ENCODE measurements at regions not wholly inside any gene's neighbourhood (a gene's known extent, or its start where the extent isn't known, plus 50 kb on each side); places are given as distances from the start of the nearest gene placed in this dataset.

DNA sequence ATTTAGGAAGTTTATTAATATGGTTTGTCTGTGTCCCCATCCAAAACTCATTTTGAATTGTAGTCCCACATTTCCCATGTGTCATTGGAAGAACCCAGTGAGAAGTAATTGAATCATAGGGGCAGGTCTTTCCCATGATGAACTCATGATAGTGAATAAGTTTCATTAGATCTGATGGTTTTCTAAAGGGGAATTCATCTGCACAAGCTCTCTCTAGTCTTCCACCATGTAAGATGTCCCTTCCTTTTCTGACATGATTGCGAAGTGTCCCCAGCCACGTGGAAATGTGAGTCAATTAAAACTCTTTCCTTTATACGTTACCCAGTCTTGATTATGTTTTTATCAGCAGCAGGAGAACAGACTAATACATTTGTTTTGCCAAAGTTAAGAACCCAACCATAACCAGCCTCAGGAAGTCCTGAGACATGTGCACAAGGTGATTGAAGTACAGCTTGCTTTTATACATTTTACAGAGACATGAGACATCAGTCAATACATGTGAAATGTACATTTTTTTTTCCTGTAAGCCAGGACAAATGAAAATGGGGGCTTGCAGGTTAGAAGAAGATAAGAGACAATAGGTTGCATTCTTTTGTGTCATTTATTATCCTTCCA lies 1136.7 kb downstream of the TMEM121 start:
- TF ChIP-seq POLR2A (IDR thresholded peaks at IDR 0.05): no peak
- TF ChIP-seq, protein P1, sequence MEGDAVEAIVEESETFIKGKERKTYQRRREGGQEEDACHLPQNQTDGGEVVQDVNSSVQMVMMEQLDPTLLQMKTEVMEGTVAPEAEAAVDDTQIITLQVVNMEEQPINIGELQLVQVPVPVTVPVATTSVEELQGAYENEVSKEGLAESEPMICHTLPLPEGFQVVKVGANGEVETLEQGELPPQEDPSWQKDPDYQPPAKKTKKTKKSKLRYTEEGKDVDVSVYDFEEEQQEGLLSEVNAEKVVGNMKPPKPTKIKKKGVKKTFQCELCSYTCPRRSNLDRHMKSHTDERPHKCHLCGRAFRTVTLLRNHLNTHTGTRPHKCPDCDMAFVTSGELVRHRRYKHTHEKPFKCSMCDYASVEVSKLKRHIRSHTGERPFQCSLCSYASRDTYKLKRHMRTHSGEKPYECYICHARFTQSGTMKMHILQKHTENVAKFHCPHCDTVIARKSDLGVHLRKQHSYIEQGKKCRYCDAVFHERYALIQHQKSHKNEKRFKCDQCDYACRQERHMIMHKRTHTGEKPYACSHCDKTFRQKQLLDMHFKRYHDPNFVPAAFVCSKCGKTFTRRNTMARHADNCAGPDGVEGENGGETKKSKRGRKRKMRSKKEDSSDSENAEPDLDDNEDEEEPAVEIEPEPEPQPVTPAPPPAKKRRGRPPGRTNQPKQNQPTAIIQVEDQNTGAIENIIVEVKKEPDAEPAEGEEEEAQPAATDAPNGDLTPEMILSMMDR (IDR thresholded peaks at IDR 0.05): no peak
